Subcutaneous abdominal adipose tissue (tissue), 5 donors: ENCODE measurements at regions not wholly inside any gene's neighbourhood (a gene's known extent, or its start where the extent isn't known, plus 50 kb on each side); places are given as distances from the start of the nearest gene placed in this dataset.

Experiments used
- H3K27ac ChIP-seq: one replicate; pipeline ENCODE4 v1.7.0; 2013; ENCODE audit warnings: low read depth, mild to moderate bottlenecking, inconsistent platforms, low read length, moderate library complexity
- H3K27me3 ChIP-seq, 5 donors: one replicate each; pipeline ENCODE4 v1.7.0; 2013; ENCODE audit warnings: low read length in 5 of 5, inconsistent platforms in 1 of 5; ENCODE audit not compliant: control insufficient read depth in 5 of 5, insufficient read depth in 4 of 5
- H3K36me3 ChIP-seq, 5 donors: one replicate each; pipeline ENCODE4 v1.7.0; 2013; ENCODE audit warnings: low read length in 5 of 5; ENCODE audit not compliant: control insufficient read depth in 5 of 5, insufficient read depth in 5 of 5
- H3K4me1 ChIP-seq, 5 donors: one replicate each; pipeline ENCODE4 v1.7.0; 2013; ENCODE audit warnings: low read length in 5 of 5, mild to moderate bottlenecking in 3 of 5, moderate library complexity in 1 of 5; ENCODE audit not compliant: control insufficient read depth in 5 of 5, insufficient read depth in 5 of 5
- H3K4me3 ChIP-seq, 5 donors: one replicate each; pipeline ENCODE4 v1.7.0; 2013; ENCODE audit warnings: low read length in 5 of 5, low read depth in 1 of 5
- H3K9ac ChIP-seq, 5 donors: one replicate each; pipeline ENCODE4 v1.7.0; 2013; ENCODE audit warnings: low read length in 5 of 5, mild to moderate bottlenecking in 4 of 5, moderate library complexity in 3 of 5
- H3K9me3 ChIP-seq, 5 donors: one replicate each; pipeline ENCODE4 v1.7.0; 2013; ENCODE audit warnings: low read length in 5 of 5; ENCODE audit not compliant: control insufficient read depth in 5 of 5
- donor health status: healthy.
- donor health status: healthy.
- donor health status: healthy.
- donor health status: healthy.
- donor health status: healthy.

GRCh38 chr1:218990019-218990418 is 183.7 kb upstream of the LYPLAL1 start:
- no peak overlapping the region for H3K9ac ChIP-seq
- H3K36me3 ChIP-seq: no peaks in the 10 kb centered on the region
- no peak overlapping the region for H3K27ac ChIP-seq
- H3K4me3 ChIP-seq: no peak overlapping the region
- H3K27me3 ChIP-seq: no peaks in the 10 kb centered on the region
- H3K4me1 ChIP-seq: peaks cover 0 to 2% (median 0%) of the 10 kb centered on the region in 5 donors
- peaks cover 0 to 2% (median 0%) of the 10 kb centered on the region in 5 donors for H3K9me3 ChIP-seq

- Histone ChIP-seq H3K4me1 (peaks cover 0 to 4% (median 0%) of the 10 kb centered on the region in 5 donors), H3K27ac (no peak overlapping the region), H3K36me3 (no peaks in the 10 kb centered on the region), H3K4me3 (no peak overlapping the region), H3K27me3 (no peaks in the 10 kb centered on the region), H3K9me3 (peaks cover 0 to 2% (median 0%) of the 10 kb centered on the region in 5 donors), H3K9ac (no peak overlapping the region)
Measured at GRCh38 chr1:218991089-218991488, 182.6 kb upstream of the LYPLAL1 start.

GRCh38 chr1:218994615-218995014 is 179.1 kb upstream of the LYPLAL1 start:
- Histone ChIP-seq H3K9ac (no peak overlapping the region), H3K36me3 (no peaks in the 10 kb centered on the region), H3K9me3 (no peaks in the 10 kb centered on the region), H3K4me1 (peaks cover 0 to 4% (median 0%) of the 10 kb centered on the region in 5 donors), H3K27ac (no peak overlapping the region), H3K4me3 (no peak overlapping the region), H3K27me3 (no peaks in the 10 kb centered on the region)

GRCh38 chr1:218995091-218995665 is 178.5 kb upstream of the LYPLAL1 start:
- H3K9me3 ChIP-seq: no peaks in the 10 kb centered on the region
- H3K4me1 ChIP-seq: peaks cover 0 to 4% (median 0%) of the 10 kb centered on the region in 5 donors
- no peaks in the 10 kb centered on the region for H3K27me3 ChIP-seq
- H3K36me3 ChIP-seq: no peaks in the 10 kb centered on the region
- no peak overlapping the region for H3K9ac ChIP-seq
- no peak overlapping the region for H3K27ac ChIP-seq
- H3K4me3 ChIP-seq: no peak overlapping the region

- Histone ChIP-seq H3K4me3 (no peak overlapping the region), H3K9me3 (no peaks in the 10 kb centered on the region), H3K27ac (no peak overlapping the region), H3K36me3 (no peaks in the 10 kb centered on the region), H3K9ac (no peak overlapping the region), H3K27me3 (no peaks in the 10 kb centered on the region), H3K4me1 (peaks cover 0 to 4% (median 0%) of the 10 kb centered on the region in 5 donors)
Measured at GRCh38 chr1:218996362-218996761, 177.3 kb upstream of the LYPLAL1 start.

- H3K4me1 ChIP-seq: peaks cover 0 to 2% (median 0%) of the 10 kb centered on the region in 5 donors
- no peak overlapping the region for H3K27ac ChIP-seq
- no peak overlapping the region for H3K9ac ChIP-seq
- H3K27me3 ChIP-seq: no peaks in the 10 kb centered on the region
- H3K36me3 ChIP-seq: no peaks in the 10 kb centered on the region
- no peak overlapping the region for H3K4me3 ChIP-seq
- peaks cover 0 to 4% (median 0%) of the 10 kb centered on the region in 5 donors for H3K9me3 ChIP-seq
Measured at GRCh38 chr1:219000005-219000404, 173.7 kb upstream of the LYPLAL1 start.

GRCh38 chr1:219000631-219001030 is 173.0 kb upstream of the LYPLAL1 start:
- no peak overlapping the region for H3K27ac ChIP-seq
- H3K9ac ChIP-seq: no peak overlapping the region
- peaks cover 0 to 10% (median 3%) of the 10 kb centered on the region in 5 donors for H3K9me3 ChIP-seq
- H3K4me3 ChIP-seq: no peak overlapping the region
- no peaks in the 10 kb centered on the region for H3K4me1 ChIP-seq
- H3K27me3 ChIP-seq: no peaks in the 10 kb centered on the region
- no peaks in the 10 kb centered on the region for H3K36me3 ChIP-seq

- Histone ChIP-seq H3K27me3 (no peaks in the 10 kb centered on the region), H3K4me3 (no peak overlapping the region), H3K9ac (no peak overlapping the region), H3K27ac (no peak overlapping the region), H3K36me3 (no peaks in the 10 kb centered on the region), H3K4me1 (peaks cover 0 to 10% (median 3%) of the 10 kb centered on the region in 5 donors), H3K9me3 (peaks cover 0 to 3% (median 0%) of the 10 kb centered on the region in 5 donors)
Measured at GRCh38 chr1:219010720-219011119, 163.0 kb upstream of the LYPLAL1 start.

GRCh38 chr1:219020386-219020785 is 153.3 kb upstream of the LYPLAL1 start:
- Histone ChIP-seq H3K27me3 (no peaks in the 10 kb centered on the region), H3K4me3 (no peak overlapping the region), H3K36me3 (no peaks in the 10 kb centered on the region), H3K27ac (no peak overlapping the region), H3K4me1 (no peaks in the 10 kb centered on the region), H3K9me3 (peaks cover 0 to 4% (median 0%) of the 10 kb centered on the region in 5 donors), H3K9ac (no peak overlapping the region)

GRCh38 chr1:219020846-219021245 is 152.8 kb upstream of the LYPLAL1 start:
- H3K27ac ChIP-seq: no peak overlapping the region
- H3K36me3 ChIP-seq: no peaks in the 10 kb centered on the region
- H3K4me3 ChIP-seq: no peak overlapping the region
- H3K9me3 ChIP-seq: peaks cover 0 to 4% (median 0%) of the 10 kb centered on the region in 5 donors
- no peak overlapping the region for H3K9ac ChIP-seq
- no peaks in the 10 kb centered on the region for H3K27me3 ChIP-seq
- no peaks in the 10 kb centered on the region for H3K4me1 ChIP-seq
